Right lobe of liver (tissue), 6 donors: ENCODE measurements at regions not wholly inside any gene's neighbourhood (a gene's known extent, or its start where the extent isn't known, plus 50 kb on each side); places are given as distances from the start of the nearest gene placed in this dataset.
"Not testable (repeated sequence)": the region's sequence is repeated elsewhere in the genome, so short reads cannot be mapped to it uniquely, and the experiment has no call there.

Experiments used
- ATAC-seq, 4 donors: fragments of 200-7000 bp; cut with Tn5 transposase; one replicate each; pipeline ENCODE4 v1.9.1; 2020; ENCODE audit warnings: mild to moderate bottlenecking in 4 of 4, moderate library complexity in 4 of 4
- DNase-seq, 3 donors: peaks; one replicate each; pipeline ENCODE4 v3.0.0-alpha.2; 2020
- H3K27ac ChIP-seq, 3 donors: fragments of 200-600 bp; one replicate each; pipeline ENCODE4 v1.8.0; 2022
- H3K27me3 ChIP-seq, 2 donors: fragments of 200-600 bp; one replicate each; pipeline ENCODE4 v1.8.0; 2022
- H3K36me3 ChIP-seq, 4 donors: fragments of 200-600 bp; sonication (generic) in 1 of 4; one replicate each; pipeline versions ENCODE4 v1.5.1 to v1.8.0; 2017 to 2022; ENCODE audit warnings: control low read depth in 1 of 4
- H3K4me1 ChIP-seq, 4 donors: fragments of 200-600 bp; sonication (generic) in 1 of 4; one replicate each; pipeline versions ENCODE4 v1.5.1 to v1.8.0; 2017 to 2022; ENCODE audit warnings: control low read depth in 1 of 4
- H3K4me3 ChIP-seq, 3 donors: fragments of 200-600 bp; one replicate each; pipeline ENCODE4 v1.8.0; 2022
- H3K9me3 ChIP-seq, 4 donors: fragments of 200-600 bp; sonication (generic) in 1 of 4; one replicate each; pipeline versions ENCODE4 v1.5.1 to v1.8.0; 2017 to 2022; ENCODE audit warnings: control low read depth in 1 of 4
- POLR2A ChIP-seq: fragments of 450-650 bp; IDR thresholded peaks from one replicate; pipeline ENCODE4 v1.6.1; 2017; ENCODE audit warnings: antibody characterized with exemption, mild to moderate bottlenecking
- WGBS: methylation state at CpG from one replicate; pipeline ENCODE4 v1.1.6; 2018; ENCODE audit warnings: low coverage, low lambda C conversion rate; ENCODE audit not compliant: insufficient coverage; ENCODE audit errors: missing lambda C conversion rate; 5-methylcytosine and 5-hydroxymethylcytosine counted together
- intact Hi-C, 2 donors: fragments of 100-400 bp; cut with DNase I; formaldehyde crosslinking; loops; one replicate each; pipeline versions ENCODE4 v1.11.2 to v1.14.1; 2022
- TF ChIP-seq, protein P1 (sequence below), 4 donors: fragments of 200-600 bp in 3 of 4; fragments of 450-650 bp in 1 of 4; IDR thresholded peaks; one replicate each; pipeline versions ENCODE4 v1.5.1 to v1.8.0; 2016 to 2022; ENCODE audit warnings: antibody characterized with exemption in 4 of 4, mild to moderate bottlenecking in 2 of 4
- donor health status: DM: no; HTN: yes; CAD: no.
- donor health status: DM: no; HTN: no; CAD: no.
- donor health status: DM: no; HTN: no; CAD: no.
- donor health status: DM: no; HTN: yes; CAD: no.
- donor health status: DM: no; HTN: yes; CAD: no.

DNA sequence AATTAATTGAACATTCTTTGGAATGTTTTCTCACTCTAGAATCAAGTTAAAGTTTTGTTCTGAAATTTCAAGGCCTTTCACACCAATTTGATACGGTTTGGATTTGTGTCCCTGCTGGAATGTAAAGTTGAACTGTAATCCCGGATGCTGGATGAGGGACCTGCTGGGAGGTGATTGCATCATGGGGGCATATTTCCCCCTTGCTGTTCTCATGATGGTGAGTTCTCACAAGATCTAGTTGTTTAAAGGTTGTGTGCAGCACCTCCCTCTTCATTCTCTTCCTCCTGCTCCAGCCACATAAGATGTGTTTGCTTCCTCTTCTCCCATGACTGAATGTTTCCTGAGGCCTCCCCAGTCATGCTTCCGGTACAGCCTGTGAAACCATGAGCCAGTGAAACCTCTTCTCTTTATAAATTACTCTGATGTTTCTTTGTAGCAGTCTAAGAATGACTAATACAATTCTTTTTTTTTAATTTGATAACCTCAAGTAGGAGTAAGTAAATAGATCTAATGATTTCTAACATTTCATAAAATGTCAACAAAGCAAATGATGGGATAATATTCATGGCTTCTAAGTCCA lies 144.2 kb upstream of the CDH7 start:
- WGBS = 31% methylated on average over 3 of the region's 3 CpGs
- H3K4me3 ChIP-seq = no peak overlapping the region
- ATAC-seq (no peak), DNase-seq (no peak)
- H3K36me3 ChIP-seq = no peaks in the 10 kb centered on the region
- no peaks in the 10 kb centered on the region for H3K4me1 ChIP-seq
- H3K9me3 ChIP-seq = no peaks in the 10 kb centered on the region
- H3K27ac ChIP-seq = no peak overlapping the region
- TF ChIP-seq POLR2A = no peak
- H3K27me3 ChIP-seq = no peaks in the 10 kb centered on the region
- intact Hi-C loops = no loop called here

DNA sequence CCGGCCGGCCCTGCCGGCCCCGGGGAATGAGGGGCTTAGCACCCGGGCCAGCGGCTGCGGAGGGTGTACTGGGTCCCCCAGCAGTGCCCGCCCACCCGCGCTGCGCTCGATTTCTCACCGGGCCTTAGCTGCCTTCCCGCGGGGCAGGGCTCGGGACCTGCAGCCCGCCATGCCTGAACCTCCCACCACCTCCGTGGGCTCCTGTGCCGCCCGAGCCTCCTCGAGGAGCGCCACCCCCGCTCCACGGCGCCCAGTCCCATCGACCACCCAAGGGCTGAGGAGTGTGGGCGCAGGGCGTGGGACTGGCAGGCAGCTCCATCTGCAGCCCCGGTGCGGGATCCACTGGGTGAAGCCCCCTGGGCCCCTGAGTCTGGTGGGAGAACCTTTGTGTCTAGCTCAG lies 145.5 kb upstream of the CDH7 start:
- H3K9me3 ChIP-seq, ATAC-seq, H3K4me1 ChIP-seq, DNase-seq, H3K36me3 ChIP-seq, H3K4me3 ChIP-seq, intact Hi-C loops, H3K27me3 ChIP-seq, H3K27ac ChIP-seq: not testable (repeated sequence)
- no CpG with 5 or more reads among the region's 30 CpGs for WGBS

DNA sequence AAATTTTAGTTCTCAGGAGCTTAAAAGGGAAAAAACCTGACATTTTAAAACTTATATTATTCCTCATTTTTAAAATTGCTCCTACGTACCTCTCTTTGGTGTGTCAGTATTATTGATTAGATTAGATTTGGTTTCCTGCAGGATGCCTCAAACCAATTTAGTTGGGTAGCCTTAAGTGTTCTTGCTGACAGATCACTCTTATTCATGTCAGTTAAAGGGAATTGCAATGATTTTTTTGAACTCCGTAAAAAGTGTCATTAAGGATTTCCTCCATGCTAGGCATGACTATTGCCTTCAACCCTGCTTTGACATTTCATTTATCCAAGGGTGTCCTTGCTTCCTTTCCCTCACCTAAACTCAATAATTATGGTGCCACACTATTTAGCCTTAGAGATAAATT lies 149.0 kb upstream of the CDH7 start:
- WGBS = 45% methylated on average over 2 of the region's 2 CpGs
- H3K9me3 ChIP-seq = no peaks in the 10 kb centered on the region
- DNase-seq = no peak
- no peaks in the 10 kb centered on the region for H3K27me3 ChIP-seq
- no peaks in the 10 kb centered on the region for H3K4me1 ChIP-seq
- no peak overlapping the region for H3K4me3 ChIP-seq
- H3K36me3 ChIP-seq = no peaks in the 10 kb centered on the region
- no peak for ATAC-seq
- intact Hi-C loops = no loop called here
- no peak overlapping the region for H3K27ac ChIP-seq
- TF ChIP-seq POLR2A = no peak
- TF ChIP-seq, protein P1, sequence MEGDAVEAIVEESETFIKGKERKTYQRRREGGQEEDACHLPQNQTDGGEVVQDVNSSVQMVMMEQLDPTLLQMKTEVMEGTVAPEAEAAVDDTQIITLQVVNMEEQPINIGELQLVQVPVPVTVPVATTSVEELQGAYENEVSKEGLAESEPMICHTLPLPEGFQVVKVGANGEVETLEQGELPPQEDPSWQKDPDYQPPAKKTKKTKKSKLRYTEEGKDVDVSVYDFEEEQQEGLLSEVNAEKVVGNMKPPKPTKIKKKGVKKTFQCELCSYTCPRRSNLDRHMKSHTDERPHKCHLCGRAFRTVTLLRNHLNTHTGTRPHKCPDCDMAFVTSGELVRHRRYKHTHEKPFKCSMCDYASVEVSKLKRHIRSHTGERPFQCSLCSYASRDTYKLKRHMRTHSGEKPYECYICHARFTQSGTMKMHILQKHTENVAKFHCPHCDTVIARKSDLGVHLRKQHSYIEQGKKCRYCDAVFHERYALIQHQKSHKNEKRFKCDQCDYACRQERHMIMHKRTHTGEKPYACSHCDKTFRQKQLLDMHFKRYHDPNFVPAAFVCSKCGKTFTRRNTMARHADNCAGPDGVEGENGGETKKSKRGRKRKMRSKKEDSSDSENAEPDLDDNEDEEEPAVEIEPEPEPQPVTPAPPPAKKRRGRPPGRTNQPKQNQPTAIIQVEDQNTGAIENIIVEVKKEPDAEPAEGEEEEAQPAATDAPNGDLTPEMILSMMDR (IDR thresholded peaks at IDR 0.05) = no peak

DNA sequence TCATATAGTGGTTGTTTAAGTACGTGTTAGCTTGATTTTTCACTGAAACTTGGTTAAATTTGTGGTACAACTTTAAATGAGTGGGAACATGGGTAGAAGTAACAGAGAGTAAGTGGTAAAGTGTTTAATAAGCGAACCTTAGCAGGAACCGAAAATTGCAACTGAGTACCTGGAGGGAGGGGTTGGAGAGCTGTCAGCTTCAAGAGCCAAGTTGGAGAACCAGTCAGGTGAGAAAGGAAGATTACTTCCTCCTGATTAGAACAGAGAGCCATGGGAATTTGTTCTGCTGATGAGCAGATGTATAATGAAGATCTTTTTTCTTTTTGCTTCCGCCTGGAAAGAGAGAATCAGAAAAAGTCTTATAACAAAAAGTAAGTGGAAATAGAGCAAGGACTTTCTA lies 158.4 kb upstream of the CDH7 start:
- H3K4me1 ChIP-seq = no peaks in the 10 kb centered on the region
- 45% methylated on average over 4 of the region's 4 CpGs for WGBS
- H3K36me3 ChIP-seq = no peaks in the 10 kb centered on the region
- ATAC-seq (no peak), DNase-seq (no peak)
- intact Hi-C loops = no loop called here
- H3K27me3 ChIP-seq = no peaks in the 10 kb centered on the region
- no peak overlapping the region for H3K27ac ChIP-seq
- no peak for TF ChIP-seq POLR2A
- TF ChIP-seq, protein P1 (IDR thresholded peaks at IDR 0.05) = no peak
- no peak overlapping the region for H3K4me3 ChIP-seq
- H3K9me3 ChIP-seq = no peaks in the 10 kb centered on the region

DNA sequence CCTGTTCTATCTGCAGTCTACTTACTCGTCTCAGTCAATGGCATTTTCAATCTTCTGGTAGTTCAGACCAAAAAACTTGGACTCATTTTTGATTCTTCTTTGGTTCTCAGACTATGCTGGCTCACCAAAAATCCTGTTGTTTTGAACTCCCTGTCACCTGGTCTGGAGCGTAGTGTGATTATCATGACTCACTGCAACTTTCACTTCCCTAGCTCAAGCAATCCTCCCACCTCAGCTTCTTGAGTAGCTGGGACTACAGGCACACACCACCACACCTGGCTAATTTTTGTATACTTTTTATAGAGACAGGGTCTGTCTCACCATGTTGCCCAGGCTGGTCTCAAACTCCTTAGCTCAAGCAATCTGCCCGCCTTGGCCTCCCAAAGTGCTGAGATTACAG lies 163.3 kb upstream of the CDH7 start:
- WGBS = 38% methylated on average over 3 of the region's 3 CpGs
- no peaks in the 10 kb centered on the region for H3K36me3 ChIP-seq
- H3K27me3 ChIP-seq = no peaks in the 10 kb centered on the region
- intact Hi-C loops = no loop called here
- TF ChIP-seq POLR2A = no peak
- TF ChIP-seq, protein P1 (IDR thresholded peaks at IDR 0.05) = no peak
- no peak overlapping the region for H3K27ac ChIP-seq
- H3K9me3 ChIP-seq = no peaks in the 10 kb centered on the region
- H3K4me1 ChIP-seq = no peaks in the 10 kb centered on the region
- no peak for DNase-seq
- no peak overlapping the region for H3K4me3 ChIP-seq
- no peak for ATAC-seq

DNA sequence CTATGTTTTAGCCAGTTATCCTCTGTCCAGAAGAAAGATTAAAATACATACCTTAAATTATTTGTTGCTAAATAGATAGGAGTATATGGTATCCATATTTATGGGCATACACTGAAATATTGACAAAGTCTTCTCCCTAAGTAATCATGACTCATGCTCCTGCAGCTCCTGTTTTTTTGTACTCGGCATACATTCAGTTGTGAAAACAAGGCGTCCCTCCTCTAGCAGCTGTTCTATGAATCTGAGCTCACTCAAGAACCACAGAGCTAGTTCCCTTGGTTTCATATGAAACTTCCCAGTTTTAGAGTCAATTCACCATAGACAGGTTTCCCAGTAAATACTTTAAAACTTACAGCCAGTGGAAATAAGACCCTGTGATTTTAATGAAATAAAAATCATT lies 168.7 kb upstream of the CDH7 start:
- intact Hi-C loops = not testable (repeated sequence)

More for the DNA sequence above, 168.7 kb upstream of the CDH7 start:
- not testable (repeated sequence) for H3K36me3 ChIP-seq, H3K4me3 ChIP-seq, ATAC-seq, DNase-seq, H3K27ac ChIP-seq, H3K9me3 ChIP-seq, H3K4me1 ChIP-seq, H3K27me3 ChIP-seq
- WGBS = no CpG with 5 or more reads among the region's 2 CpGs
